Effector memory CD8-positive, alpha-beta T cell (primary cell): ENCODE measurements at regions not wholly inside any gene's neighbourhood (a gene's known extent, or its start where the extent isn't known, plus 50 kb on each side); places are given as distances from the start of the nearest gene placed in this dataset.
"Not testable (repeated sequence)": the region's sequence is repeated elsewhere in the genome, so short reads cannot be mapped to it uniquely, and the experiment has no call there.

Experiments used
- ATAC-seq: fragments of 150-1000 bp; cut with Tn5 transposase; replicated peaks from 2 replicates; pipeline ENCODE4 v1.10.0; 2021; ENCODE audit warnings: mild to moderate bottlenecking, moderate library complexity
- DNase-seq, 3 experiments: peaks; one replicate each; pipeline ENCODE4 v3.0.0; 2021
- H3K27ac Mint-ChIP-seq, 2 donors: one replicate each; pipeline ENCODE4 v1.8.0; 2022; ENCODE audit warnings: mild to moderate bottlenecking in 2 of 2, mixed read lengths in 2 of 2, moderate library complexity in 2 of 2
- H3K27me3 Mint-ChIP-seq, 2 donors: one replicate each; pipeline ENCODE4 v1.8.0; 2022; ENCODE audit warnings: mixed read lengths in 2 of 2
- H3K36me3 Mint-ChIP-seq: one replicate; pipeline ENCODE4 v1.8.0; 2022; ENCODE audit warnings: mild to moderate bottlenecking, moderate library complexity, mixed read lengths; ENCODE audit not compliant: insufficient read depth
- H3K4me1 Mint-ChIP-seq, 2 donors: one replicate each; pipeline ENCODE4 v1.8.0; 2022; ENCODE audit warnings: low read depth in 2 of 2, mixed read lengths in 2 of 2
- H3K4me3 Mint-ChIP-seq, 2 donors: one replicate each; pipeline ENCODE4 v1.8.0; 2022; ENCODE audit warnings: mild to moderate bottlenecking in 2 of 2, mixed read lengths in 2 of 2, moderate library complexity in 2 of 2
- H3K9me3 Mint-ChIP-seq, 2 donors: one replicate each; pipeline ENCODE4 v1.8.0; 2022; ENCODE audit warnings: mixed read lengths in 2 of 2

DNA sequence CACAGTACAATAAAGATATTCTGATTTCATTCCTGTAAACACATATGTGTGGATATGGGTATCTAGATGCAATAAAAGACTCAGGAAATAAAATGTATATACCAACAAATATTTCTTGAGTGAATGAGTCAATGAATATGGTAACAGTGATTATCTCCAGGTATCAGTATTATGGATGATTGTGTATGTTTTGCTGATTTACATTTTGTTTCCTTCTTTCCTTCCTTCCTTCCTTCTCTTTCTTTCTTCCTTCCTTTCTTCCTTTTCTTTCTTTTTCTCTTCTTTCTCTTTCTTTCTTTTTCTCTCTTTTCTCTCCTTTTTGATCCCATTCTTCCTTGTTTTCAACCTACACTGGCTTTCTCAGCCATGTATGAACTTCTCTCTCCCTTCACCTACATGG lies 85.3 kb upstream of the DLX6 start:
- no peak overlapping the region for H3K27ac Mint-ChIP-seq
- H3K27me3 Mint-ChIP-seq, result peaks cover 27 to 39% of the 10 kb centered on the region in 2 donors
- DNase-seq, result no peak
- ATAC-seq, result no peak
- no peaks in the 10 kb centered on the region for H3K9me3 Mint-ChIP-seq
- H3K4me1 Mint-ChIP-seq, result no peaks in the 10 kb centered on the region
- H3K36me3 Mint-ChIP-seq, result no peaks in the 10 kb centered on the region
- H3K4me3 Mint-ChIP-seq, result no peak overlapping the region

DNA sequence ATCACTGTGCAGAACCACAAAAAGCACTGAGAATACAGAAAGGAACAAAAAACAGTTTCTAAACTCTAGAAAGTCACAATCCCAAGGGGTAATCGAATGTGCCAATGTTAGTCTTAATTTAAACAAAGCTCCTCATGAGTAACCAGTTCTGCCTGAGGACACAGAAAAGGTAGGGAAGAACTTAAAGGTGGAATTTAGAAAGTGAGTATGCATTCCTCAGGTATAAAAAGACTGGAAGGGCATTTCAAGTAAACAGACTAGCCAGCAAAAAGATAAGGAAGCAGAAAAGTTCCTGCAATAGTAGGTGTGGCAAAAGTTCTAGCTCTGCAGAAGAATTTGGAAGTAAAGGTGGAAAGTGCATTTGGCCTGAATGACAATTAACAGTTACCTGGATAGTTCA lies 84.6 kb upstream of the DLX6 start:
- ATAC-seq, result no peak
- Mint-ChIP-seq H3K4me3 (no peak overlapping the region), H3K27ac (no peak overlapping the region), H3K36me3 (no peaks in the 10 kb centered on the region), H3K27me3 (peaks cover 22 to 33% of the 10 kb centered on the region in 2 donors), H3K4me1 (no peaks in the 10 kb centered on the region), H3K9me3 (no peaks in the 10 kb centered on the region)
- no peak for DNase-seq

DNA sequence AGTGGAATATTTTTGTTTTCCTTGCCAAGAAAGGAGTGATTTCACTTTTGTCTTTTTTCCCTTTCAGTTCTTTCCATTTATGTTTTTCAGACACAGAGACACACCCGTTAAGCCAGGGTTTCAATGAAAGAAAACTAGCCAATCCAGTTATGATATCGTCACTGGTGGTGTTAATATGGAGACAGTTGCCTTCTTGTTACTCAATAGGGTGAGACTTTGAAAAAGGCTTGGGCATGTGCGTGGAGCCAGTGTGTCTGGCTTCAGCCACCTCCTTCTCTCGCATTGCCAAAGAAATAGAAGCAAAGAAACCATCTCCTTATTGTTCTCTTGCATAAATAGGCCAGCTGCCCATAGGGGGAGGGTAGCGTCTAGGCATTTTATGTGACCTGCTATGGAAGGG lies 84.1 kb upstream of the DLX6 start:
- Mint-ChIP-seq H3K4me1 (no peaks in the 10 kb centered on the region), H3K9me3 (no peaks in the 10 kb centered on the region), H3K36me3 (no peaks in the 10 kb centered on the region), H3K27me3 (peaks cover 22 to 30% of the 10 kb centered on the region in 2 donors), H3K27ac (no peak overlapping the region), H3K4me3 (no peak overlapping the region)
- no peak for ATAC-seq
- no peak for DNase-seq

DNA sequence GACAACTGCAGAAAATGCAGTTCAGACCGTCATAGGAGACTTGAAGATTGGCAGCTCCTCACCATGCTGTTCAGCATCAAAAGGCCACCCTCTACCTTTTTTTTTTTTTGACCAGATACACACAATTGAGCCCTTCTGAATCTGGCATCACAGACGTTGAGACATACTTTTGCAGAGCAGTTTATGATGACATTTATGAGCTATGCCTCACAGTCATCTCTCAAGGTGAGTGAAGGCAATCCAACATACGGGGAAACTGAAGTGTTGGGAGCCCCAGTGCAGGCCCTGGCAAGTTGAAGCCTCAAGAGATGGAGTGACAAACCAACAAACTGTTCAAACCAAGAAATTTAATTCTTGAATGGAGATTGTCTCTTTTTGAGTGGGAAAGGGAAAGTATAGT lies 83.6 kb upstream of the DLX6 start:
- no peaks in the 10 kb centered on the region for H3K4me1 Mint-ChIP-seq
- H3K36me3 Mint-ChIP-seq, result no peaks in the 10 kb centered on the region
- H3K27ac Mint-ChIP-seq, result no peak overlapping the region
- ATAC-seq, result no peak
- H3K27me3 Mint-ChIP-seq, result peaks cover 22 to 30% of the 10 kb centered on the region in 2 donors
- H3K9me3 Mint-ChIP-seq, result no peaks in the 10 kb centered on the region
- no peak overlapping the region for H3K4me3 Mint-ChIP-seq
- no peak for DNase-seq

DNA sequence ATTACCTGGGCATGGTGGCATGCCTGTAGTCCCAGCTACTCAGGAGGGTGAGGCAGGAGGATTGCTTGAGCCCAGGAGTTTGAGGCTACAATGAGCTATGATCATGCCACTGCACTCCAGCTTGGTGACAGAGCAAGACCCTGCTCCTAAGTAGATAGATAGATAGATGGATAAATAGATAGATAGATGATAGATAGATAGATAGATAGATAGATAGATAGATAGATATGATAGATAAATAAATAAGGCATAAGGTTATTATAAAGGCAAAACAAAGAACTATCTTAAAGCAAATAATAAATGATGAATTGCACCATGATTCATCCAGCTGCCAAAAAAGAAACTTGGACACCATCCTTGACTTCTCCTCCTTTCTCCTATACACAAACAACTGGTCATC lies 82.0 kb upstream of the DLX6 start:
- H3K4me1 Mint-ChIP-seq, DNase-seq, H3K4me3 Mint-ChIP-seq, H3K27ac Mint-ChIP-seq, ATAC-seq, H3K36me3 Mint-ChIP-seq, H3K9me3 Mint-ChIP-seq: not testable (repeated sequence)
- H3K27me3 Mint-ChIP-seq, result peaks cover 22 to 30% of the 10 kb centered on the region in 2 donors

DNA sequence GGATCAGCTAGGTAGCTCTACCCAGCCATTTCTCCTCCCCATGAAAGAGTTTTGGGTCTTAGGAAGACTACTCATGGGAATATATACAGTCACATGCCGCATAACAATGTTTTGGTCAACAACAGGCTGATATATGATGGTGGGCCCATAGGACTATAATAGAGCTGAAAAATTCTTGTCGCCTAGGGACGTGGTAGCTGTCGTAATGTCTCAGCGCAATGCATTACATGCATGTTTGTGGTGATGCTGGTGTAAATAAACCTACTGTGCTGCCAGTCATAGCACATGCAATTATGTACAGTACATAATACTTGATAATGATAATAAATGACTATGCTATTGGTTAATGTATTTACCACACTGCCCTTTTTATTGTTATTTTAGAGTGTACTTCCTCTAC lies 78.2 kb upstream of the DLX6 start:
- H3K36me3 Mint-ChIP-seq, result no peaks in the 10 kb centered on the region
- no peak overlapping the region for H3K4me3 Mint-ChIP-seq
- H3K27ac Mint-ChIP-seq, result no peak overlapping the region
- ATAC-seq (no peak), DNase-seq (no peak)
- no peaks in the 10 kb centered on the region for H3K4me1 Mint-ChIP-seq
- no peaks in the 10 kb centered on the region for H3K9me3 Mint-ChIP-seq
- H3K27me3 Mint-ChIP-seq, result peaks cover 15 to 30% of the 10 kb centered on the region in 2 donors

DNA sequence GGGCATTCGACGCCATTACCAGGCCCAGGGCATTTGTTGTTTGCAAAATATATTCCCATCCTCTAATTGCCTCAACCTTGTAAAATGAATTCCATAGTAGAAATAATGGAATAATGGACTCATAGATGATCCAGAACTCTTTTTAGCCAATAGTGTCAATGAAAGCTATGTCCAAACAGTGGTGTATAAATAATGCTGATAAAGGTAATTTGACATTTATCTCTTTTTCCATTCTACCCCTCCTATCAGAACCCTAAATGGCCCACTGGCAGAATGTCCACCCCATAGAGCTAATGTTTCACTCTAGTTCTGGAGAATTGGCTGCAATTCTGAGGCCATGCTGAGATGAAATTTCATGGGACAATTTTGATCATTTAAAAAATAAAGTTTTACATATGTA lies 76.4 kb upstream of the DLX6 start:
- ATAC-seq, result no peak
- no peak overlapping the region for H3K4me3 Mint-ChIP-seq
- no peaks in the 10 kb centered on the region for H3K9me3 Mint-ChIP-seq
- DNase-seq, result no peak
- H3K27ac Mint-ChIP-seq, result no peak overlapping the region
- peaks cover 2% of the 10 kb centered on the region for H3K36me3 Mint-ChIP-seq
- peaks cover 6 to 25% of the 10 kb centered on the region in 2 donors for H3K27me3 Mint-ChIP-seq
- H3K4me1 Mint-ChIP-seq, result no peaks in the 10 kb centered on the region

DNA sequence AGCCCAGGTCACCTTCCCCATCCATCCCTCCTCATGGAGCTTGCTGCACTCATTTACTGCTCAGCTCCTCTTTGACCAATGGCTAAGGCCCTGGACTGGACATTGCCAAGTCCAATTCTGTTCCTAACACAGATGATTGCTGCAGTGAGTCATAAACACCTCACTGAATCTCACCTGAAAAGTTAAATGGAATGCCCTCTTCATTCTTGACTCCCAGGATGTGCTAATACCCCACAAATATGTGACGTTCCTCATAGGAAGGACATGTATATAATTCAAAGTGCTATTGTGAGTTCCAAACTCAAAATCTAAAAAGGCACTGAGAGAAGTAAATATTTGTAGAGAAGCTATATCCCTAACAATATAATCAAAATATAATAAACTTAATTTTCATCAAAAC lies 73.5 kb upstream of the DLX6 start:
- peaks cover 0 to 15% of the 10 kb centered on the region in 2 donors for H3K27me3 Mint-ChIP-seq
- no peak overlapping the region for H3K27ac Mint-ChIP-seq
- H3K4me3 Mint-ChIP-seq, result no peak overlapping the region
- H3K4me1 Mint-ChIP-seq, result no peaks in the 10 kb centered on the region
- peaks cover 2% of the 10 kb centered on the region for H3K36me3 Mint-ChIP-seq
- no peaks in the 10 kb centered on the region for H3K9me3 Mint-ChIP-seq
- ATAC-seq (no peak), DNase-seq (no peak)

DNA sequence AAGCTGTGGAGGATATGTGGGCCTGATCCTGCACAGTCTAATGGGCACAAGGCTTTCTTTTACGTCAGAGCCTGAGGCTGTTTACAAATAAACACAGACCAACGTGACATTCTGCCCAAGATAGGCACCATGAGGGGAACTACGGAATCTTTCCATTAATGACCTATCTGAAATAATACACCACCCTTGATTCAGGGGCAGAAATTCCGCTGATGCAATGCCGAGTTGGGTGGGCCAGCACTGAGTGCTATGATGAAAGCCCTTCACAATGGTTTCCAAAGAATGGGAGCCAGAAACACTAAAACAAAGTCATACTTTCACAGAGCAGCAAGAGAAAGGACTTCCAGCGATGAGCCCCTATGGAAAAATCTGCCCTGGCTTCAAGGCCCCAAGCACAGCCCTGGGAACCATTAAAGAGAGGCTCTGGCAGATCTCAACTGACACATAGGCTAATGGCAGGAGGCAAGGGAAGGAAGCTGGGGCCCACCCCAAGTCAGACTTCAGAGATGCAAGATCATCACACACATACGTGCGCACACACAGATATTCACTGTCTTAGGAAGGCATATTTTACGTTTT lies 72.2 kb upstream of the DLX6 start:
- Mint-ChIP-seq H3K9me3 (no peaks in the 10 kb centered on the region), H3K4me1 (no peaks in the 10 kb centered on the region), H3K27me3 (peaks cover 0 to 15% of the 10 kb centered on the region in 2 donors), H3K36me3 (peaks cover 2% of the 10 kb centered on the region), H3K4me3 (no peak overlapping the region), H3K27ac (no peak overlapping the region)
- ATAC-seq (no peak), DNase-seq (no peak)

DNA sequence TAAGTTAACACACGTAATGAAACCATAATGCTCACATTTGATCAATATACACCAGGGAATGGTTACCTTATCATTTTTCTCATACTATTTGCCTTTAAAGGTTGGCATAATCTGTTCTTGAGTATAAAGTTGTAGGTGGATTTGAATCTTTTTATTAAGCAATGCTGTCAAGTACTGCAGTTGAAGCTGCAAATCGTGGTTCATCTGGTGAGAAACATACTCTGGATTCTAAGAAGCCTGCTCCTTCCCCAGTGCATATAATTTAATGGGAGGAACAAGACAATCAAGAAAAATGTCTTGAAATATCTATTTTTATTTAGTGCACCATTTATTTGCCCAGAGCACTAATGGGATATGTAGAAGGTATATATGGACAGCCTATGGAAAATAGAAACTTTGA lies 68.7 kb upstream of the DLX6 start:
- DNase-seq, result no peak
- peaks cover 2% of the 10 kb centered on the region for H3K36me3 Mint-ChIP-seq
- no peaks in the 10 kb centered on the region for H3K4me1 Mint-ChIP-seq
- H3K27ac Mint-ChIP-seq, result no peak overlapping the region
- H3K27me3 Mint-ChIP-seq, result peaks cover 5 to 6% of the 10 kb centered on the region in 2 donors
- no peak for ATAC-seq
- H3K9me3 Mint-ChIP-seq, result no peaks in the 10 kb centered on the region
- H3K4me3 Mint-ChIP-seq, result no peak overlapping the region

DNA sequence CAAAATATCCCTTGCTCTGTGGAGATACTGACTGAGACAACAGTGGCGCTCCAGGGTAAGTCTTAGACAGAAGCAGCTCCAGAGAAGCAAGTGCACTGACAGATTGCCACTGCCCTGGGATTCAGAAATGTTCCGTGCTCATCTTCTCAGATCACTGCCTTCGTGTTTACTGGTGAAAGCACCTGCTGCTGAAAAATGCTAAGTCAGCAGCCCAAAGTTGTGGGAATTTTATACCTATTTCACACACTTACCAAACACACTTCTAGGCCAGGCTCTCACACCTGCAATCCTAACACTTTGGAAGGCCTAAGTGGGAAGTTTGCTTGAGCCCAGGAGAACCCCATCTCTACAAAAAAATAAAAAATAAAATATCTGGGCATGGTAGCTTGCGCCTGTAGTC lies 63.2 kb upstream of the DLX6 start:
- no peak for DNase-seq
- no peaks in the 10 kb centered on the region for H3K9me3 Mint-ChIP-seq
- no peak overlapping the region for H3K27ac Mint-ChIP-seq
- no peak for ATAC-seq
- H3K4me1 Mint-ChIP-seq, result no peaks in the 10 kb centered on the region
- no peaks in the 10 kb centered on the region for H3K36me3 Mint-ChIP-seq
- peaks cover 8 to 9% of the 10 kb centered on the region in 2 donors for H3K27me3 Mint-ChIP-seq
- H3K4me3 Mint-ChIP-seq, result no peak overlapping the region

DNA sequence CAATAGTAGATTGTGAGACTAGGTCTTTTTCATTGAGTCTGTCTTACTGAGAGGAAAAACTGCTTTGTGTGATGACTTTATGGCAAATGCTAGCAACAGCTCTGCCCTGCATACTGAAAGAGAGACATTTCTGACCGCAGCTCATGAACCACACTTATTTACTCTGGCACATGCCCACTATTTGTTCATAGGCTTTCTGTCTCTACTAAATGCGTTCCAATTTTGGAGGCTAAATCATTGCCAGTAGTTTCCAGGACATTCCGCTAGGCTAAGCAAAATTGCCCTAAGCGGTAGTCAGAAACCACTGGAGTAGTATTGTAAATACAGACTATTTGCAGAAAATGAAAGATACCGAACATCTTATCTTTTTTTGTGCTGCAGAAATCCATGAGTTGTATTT lies 55.6 kb upstream of the DLX6 start:
- ATAC-seq (no peak), DNase-seq (no peak)
- H3K9me3 Mint-ChIP-seq, result no peaks in the 10 kb centered on the region
- H3K36me3 Mint-ChIP-seq, result no peaks in the 10 kb centered on the region
- H3K4me3 Mint-ChIP-seq, result no peak overlapping the region
- H3K27me3 Mint-ChIP-seq, result peaks cover 16 to 25% of the 10 kb centered on the region in 2 donors
- H3K27ac Mint-ChIP-seq, result no peak overlapping the region
- no peaks in the 10 kb centered on the region for H3K4me1 Mint-ChIP-seq

DNA sequence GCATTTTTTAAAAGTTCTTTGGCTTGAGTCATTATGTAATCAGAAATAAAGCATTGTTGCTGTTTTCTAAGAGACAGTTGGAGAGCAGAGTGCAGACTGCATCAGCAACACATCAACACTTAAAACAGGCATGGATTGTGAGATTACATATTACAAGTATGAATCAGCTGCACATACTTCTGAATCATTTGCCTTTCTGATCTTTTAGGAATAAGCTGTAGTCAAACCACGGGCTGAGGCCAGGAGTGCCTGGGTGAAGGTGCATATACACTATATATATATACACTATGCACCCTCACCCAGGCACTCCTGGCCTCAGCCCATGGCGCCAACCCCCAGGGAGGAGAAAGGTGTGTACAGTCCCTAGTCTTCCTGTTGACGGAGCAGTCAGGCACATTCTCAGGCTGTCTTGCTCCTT lies 52.4 kb upstream of the DLX6 start:
- peaks cover 25 to 28% of the 10 kb centered on the region in 2 donors for H3K27me3 Mint-ChIP-seq
- H3K4me1 Mint-ChIP-seq, result no peaks in the 10 kb centered on the region
- H3K4me3 Mint-ChIP-seq, result no peak overlapping the region
- H3K9me3 Mint-ChIP-seq, result no peaks in the 10 kb centered on the region
- DNase-seq (no peak), ATAC-seq (no peak)
- H3K27ac Mint-ChIP-seq, result no peak overlapping the region
- no peaks in the 10 kb centered on the region for H3K36me3 Mint-ChIP-seq

DNA sequence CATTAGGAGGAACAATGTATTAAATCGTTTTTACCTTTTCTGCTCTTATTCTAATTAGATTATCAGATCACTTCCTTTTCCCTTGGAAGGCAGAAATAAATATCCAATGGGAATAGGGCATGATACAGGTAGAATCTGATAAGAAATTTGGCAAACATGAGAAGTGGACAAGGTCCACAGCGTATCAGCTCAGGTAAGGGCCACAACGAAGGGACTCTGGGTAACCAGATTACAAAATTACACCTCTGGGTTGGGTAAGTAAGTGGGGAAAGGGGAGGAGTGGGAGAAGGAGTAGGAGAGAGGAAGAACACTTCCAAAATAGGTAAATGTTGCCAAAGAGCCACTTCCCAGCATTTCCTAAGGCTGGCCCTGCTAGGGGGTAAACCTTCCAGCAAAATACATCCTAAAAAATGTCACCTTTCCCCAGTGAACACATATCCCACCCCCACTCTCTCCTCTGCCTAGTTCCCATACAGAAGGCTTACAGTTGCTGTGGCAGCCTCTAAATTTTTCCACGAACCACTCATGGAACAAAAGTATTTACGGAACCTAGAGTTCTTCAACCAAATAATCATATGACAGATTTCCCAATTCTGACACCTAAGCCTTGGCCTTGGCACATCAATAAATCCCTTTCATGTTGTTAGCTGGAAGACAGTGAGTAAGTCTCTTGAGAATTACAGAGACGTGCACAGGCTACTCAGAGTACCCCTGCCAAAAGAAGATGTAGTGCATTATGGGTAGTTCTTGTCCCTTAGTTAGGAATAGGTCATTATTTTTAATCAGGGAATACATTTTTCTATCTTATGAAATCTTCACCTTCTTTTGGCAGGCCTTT lies 51.5 kb upstream of the DLX6 start:
- Mint-ChIP-seq H3K27me3 (peaks cover 24 to 37% of the 10 kb centered on the region in 2 donors), H3K9me3 (no peaks in the 10 kb centered on the region), H3K4me3 (no peak overlapping the region), H3K27ac (no peak overlapping the region), H3K4me1 (no peaks in the 10 kb centered on the region), H3K36me3 (no peaks in the 10 kb centered on the region)
- ATAC-seq (no peak), DNase-seq (no peak)
